Stimulated activated naive CD8-positive, alpha-beta T cell treated with anti-CD3 and anti-CD28 coated beads, Interleukin-15, amount 100 ng/mL, for 72 hours (primary cell): ENCODE measurements at regions not wholly inside any gene's neighbourhood (a gene's known extent, or its start where the extent isn't known, plus 50 kb on each side); places are given as distances from the start of the nearest gene placed in this dataset.

Source experiments
- ATAC-seq: fragments of 150-1000 bp; cut with Tn5 transposase; 2 replicates; pipeline ENCODE4 v1.10.0; 2021; ENCODE audit warnings: mild to moderate bottlenecking, moderate library complexity
- DNase-seq, 2 donors: peaks; one replicate each; pipeline ENCODE4 v3.0.0; 2021 to 2022
- H3K27ac Mint-ChIP-seq, 2 donors: one replicate each; pipeline ENCODE4 v1.8.0; 2022; ENCODE audit warnings: mild to moderate bottlenecking in 2 of 2, mixed read lengths in 2 of 2, moderate library complexity in 2 of 2
- H3K27me3 Mint-ChIP-seq: one replicate; pipeline ENCODE4 v1.8.0; 2022; ENCODE audit warnings: mixed read lengths
- H3K4me1 Mint-ChIP-seq: one replicate; pipeline ENCODE4 v1.8.0; 2022; ENCODE audit warnings: mild to moderate bottlenecking, mixed read lengths
- H3K4me3 Mint-ChIP-seq, 2 donors: one replicate each; pipeline ENCODE4 v1.8.0; 2022; ENCODE audit warnings: mild to moderate bottlenecking in 2 of 2, mixed read lengths in 2 of 2, moderate library complexity in 1 of 2
- H3K9me3 Mint-ChIP-seq, 2 donors: one replicate each; pipeline ENCODE4 v1.8.0; 2022; ENCODE audit warnings: mixed read lengths in 2 of 2

DNA sequence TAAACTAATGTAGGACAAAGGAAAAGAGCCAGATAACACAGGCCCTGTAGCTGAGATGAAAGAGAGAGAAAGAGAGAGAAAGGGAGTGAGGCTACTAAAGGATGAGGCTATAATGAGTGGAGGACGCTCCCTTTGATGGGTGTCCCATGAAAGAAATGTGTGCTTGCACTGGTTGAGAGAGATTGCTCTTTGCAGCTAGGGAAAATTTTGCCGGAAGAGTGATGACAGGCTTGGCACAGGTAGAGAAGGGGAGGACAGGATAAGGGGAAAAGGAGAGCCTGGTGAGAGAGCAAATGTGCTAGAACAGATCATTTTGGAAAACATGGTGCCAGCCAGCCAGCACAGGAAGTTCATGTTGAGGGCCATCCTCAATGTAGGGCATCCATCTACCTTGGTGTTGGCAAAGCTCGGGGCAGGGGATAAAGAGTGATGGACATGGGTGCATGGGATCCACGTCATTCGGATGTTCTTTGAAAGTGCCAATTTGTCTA is 248.6 kb downstream of the BTG1 start:
- DNase-seq = no peak
- Mint-ChIP-seq H3K4me3 (no peak overlapping the region), H3K27me3 (no peaks in the 10 kb centered on the region), H3K4me1 (peaks cover 12% of the 10 kb centered on the region), H3K27ac (no peak overlapping the region), H3K9me3 (peaks cover 19 to 25% of the 10 kb centered on the region in 2 donors)
- no peak for ATAC-seq

GRCh38 chr12:91896286-91897024 is 249.2 kb downstream of the BTG1 start:
- ATAC-seq (no peak), DNase-seq (no peak)
- H3K4me1 Mint-ChIP-seq = peaks cover 12% of the 10 kb centered on the region
- no peak overlapping the region for H3K27ac Mint-ChIP-seq
- no peaks in the 10 kb centered on the region for H3K27me3 Mint-ChIP-seq
- peaks cover 14 to 19% of the 10 kb centered on the region in 2 donors for H3K9me3 Mint-ChIP-seq
- H3K4me3 Mint-ChIP-seq = no peak overlapping the region

- H3K4me1 Mint-ChIP-seq = peaks cover 5% of the 10 kb centered on the region
- H3K9me3 Mint-ChIP-seq = peaks cover 6 to 9% of the 10 kb centered on the region in 2 donors
- H3K4me3 Mint-ChIP-seq = no peak overlapping the region
- no peak for DNase-seq
- no peaks in the 10 kb centered on the region for H3K27me3 Mint-ChIP-seq
- no peak overlapping the region for H3K27ac Mint-ChIP-seq
- ATAC-seq = no peak
These were observed 250.7 kb downstream of the BTG1 start for GRCh38 chr12:91894911-91895310.

- peaks cover 6 to 9% of the 10 kb centered on the region in 2 donors for H3K9me3 Mint-ChIP-seq
- no peaks in the 10 kb centered on the region for H3K27me3 Mint-ChIP-seq
- ATAC-seq = no peak
- no peak overlapping the region for H3K4me3 Mint-ChIP-seq
- DNase-seq = no peak
- H3K27ac Mint-ChIP-seq = no peak overlapping the region
- H3K4me1 Mint-ChIP-seq = peaks cover 5% of the 10 kb centered on the region
These were observed 252.2 kb downstream of the BTG1 start for GRCh38 chr12:91893476-91893875.

DNA sequence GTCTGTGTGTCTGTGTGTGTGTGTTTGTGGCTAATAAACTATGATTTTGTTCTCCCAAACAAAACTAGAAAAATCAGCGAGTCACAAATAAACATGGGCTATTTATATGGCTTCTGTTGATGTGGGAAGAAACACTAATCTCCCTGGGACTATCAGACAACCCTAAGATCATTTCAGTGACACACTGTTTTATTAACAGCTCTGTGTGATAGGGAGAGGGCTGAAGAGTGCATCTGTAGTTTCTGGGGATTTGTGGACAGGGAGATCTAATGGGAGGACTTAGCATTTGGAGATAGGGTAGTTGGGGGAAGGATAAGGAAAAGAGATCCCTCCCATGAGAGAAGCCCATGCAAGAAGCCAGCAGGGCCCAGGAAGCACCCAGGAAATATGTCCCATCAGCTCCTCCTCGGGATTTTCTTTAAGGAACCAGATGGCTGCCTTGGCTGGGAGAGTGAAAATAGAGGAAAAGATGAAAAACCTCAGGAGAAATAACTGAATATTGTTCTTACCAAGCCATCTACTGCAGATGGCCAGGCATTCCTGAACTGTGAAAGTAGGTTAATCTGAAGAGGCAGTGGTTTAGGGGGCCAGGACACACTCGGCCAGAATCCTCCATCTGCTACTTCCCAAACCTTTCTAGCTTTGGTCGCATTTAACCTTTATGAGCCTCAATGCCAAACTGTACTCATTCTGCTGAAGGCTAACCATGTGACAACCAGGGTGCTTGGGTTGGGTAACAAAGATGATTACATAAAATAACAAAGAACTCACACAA is 253.4 kb downstream of the BTG1 start:
- no peak overlapping the region for H3K27ac Mint-ChIP-seq
- no peak for ATAC-seq
- H3K9me3 Mint-ChIP-seq = peaks cover 6 to 8% of the 10 kb centered on the region in 2 donors
- no peaks in the 10 kb centered on the region for H3K27me3 Mint-ChIP-seq
- no peak overlapping the region for H3K4me3 Mint-ChIP-seq
- H3K4me1 Mint-ChIP-seq = peaks cover 5% of the 10 kb centered on the region
- no peak for DNase-seq

DNA sequence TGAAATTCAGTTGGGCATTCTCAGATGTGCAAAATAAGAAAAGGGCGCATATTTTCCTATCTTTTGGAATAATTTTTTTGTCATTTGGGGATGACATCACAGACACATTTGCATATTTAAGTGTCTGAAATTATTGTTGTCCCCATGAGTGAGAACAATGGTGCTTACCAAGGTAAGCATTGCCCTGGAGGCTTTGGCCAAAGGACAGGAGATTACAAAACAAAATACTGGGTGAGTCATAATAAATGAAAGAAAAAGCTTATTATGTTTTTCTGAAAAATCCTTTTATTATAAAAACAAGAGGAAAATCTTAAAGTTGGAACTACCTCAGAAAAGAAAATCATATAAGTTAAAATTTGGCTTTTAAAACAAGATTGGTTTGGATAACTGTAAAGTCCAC is 254.9 kb downstream of the BTG1 start:
- Mint-ChIP-seq H3K27me3 (no peaks in the 10 kb centered on the region), H3K4me1 (peaks cover 5% of the 10 kb centered on the region), H3K4me3 (no peak overlapping the region), H3K27ac (no peak overlapping the region), H3K9me3 (no peaks in the 10 kb centered on the region)
- DNase-seq = no peak
- ATAC-seq = no peak

GRCh38 chr12:91889910-91890309 is 255.7 kb downstream of the BTG1 start:
- ATAC-seq (no peak), DNase-seq (no peak)
- Mint-ChIP-seq H3K27me3 (no peaks in the 10 kb centered on the region), H3K4me3 (no peak overlapping the region), H3K27ac (no peak overlapping the region), H3K9me3 (no peaks in the 10 kb centered on the region), H3K4me1 (peaks cover 5% of the 10 kb centered on the region)

DNA sequence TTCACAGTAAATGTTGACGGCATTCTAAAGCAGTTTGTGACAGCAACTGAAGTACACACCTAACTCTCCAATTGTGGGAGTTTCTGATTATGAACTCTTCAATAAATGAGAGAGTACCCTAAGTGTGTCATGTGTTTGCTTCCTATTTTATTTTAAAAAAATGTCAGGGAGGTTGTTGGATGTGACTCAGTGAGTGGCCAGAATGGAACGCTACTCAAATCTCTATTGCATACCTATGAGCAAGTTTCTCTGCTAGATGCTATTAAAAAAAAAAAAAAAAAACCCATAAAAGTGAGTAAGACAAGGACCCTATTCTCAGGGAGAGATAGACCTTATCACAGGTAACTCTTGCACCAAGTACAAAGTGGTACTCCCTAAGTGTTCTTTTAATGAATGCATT is 256.6 kb downstream of the BTG1 start:
- no peaks in the 10 kb centered on the region for H3K27me3 Mint-ChIP-seq
- no peak overlapping the region for H3K27ac Mint-ChIP-seq

DNA sequence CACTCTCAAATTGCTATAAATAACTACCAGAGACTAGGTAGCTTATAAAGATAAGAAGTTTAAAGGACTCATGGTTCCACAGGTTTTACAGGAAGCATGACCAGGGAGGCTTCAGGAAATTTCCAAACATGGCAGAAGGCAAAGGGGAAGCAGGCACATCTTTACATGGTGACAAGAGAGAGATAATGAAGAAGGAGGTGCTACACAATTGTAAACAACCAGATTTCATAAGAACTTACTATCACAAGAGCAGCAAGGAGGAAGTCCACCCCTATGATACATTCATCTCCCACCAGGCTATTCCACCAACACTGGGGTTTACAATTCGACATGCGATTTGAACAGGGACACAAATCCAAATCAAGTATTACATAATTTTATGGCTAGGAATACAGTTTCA is 257.7 kb downstream of the BTG1 start:
- Mint-ChIP-seq H3K4me3 (no peak overlapping the region), H3K27me3 (no peaks in the 10 kb centered on the region), H3K27ac (no peak overlapping the region), H3K4me1 (no peaks in the 10 kb centered on the region), H3K9me3 (no peaks in the 10 kb centered on the region)
- ATAC-seq (no peak), DNase-seq (no peak)

More for the DNA sequence above, 256.6 kb downstream of the BTG1 start:
- ATAC-seq (no peak), DNase-seq (no peak)
- no peak overlapping the region for H3K4me3 Mint-ChIP-seq
- H3K9me3 Mint-ChIP-seq = no peaks in the 10 kb centered on the region
- peaks cover 5% of the 10 kb centered on the region for H3K4me1 Mint-ChIP-seq

GRCh38 chr12:91885851-91886731 is 259.6 kb downstream of the BTG1 start:
- DNase-seq (no peak), ATAC-seq (no peak)
- Mint-ChIP-seq H3K27ac (no peak overlapping the region), H3K4me3 (no peak overlapping the region), H3K4me1 (no peaks in the 10 kb centered on the region), H3K27me3 (no peaks in the 10 kb centered on the region), H3K9me3 (no peaks in the 10 kb centered on the region)

DNA sequence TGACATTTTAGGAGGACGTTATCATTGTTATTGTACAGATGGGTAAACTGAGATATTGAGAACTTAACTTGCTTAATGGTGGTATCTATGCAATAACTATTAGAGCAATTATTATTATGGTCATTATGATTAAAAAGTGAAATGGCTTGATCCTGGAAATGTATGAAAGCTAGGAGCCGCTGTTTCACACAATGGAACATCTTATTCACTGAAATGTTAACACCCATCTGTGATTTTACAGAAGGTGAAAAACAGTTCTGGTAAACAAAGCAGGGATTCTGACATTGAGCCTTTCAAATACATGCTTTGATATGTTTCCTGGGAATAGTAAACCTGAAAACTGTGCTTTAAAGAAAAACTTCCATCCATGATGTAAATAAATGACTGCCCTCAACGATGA is 261.4 kb downstream of the BTG1 start:
- Mint-ChIP-seq H3K4me3 (no peak overlapping the region), H3K27ac (no peak overlapping the region), H3K9me3 (no peaks in the 10 kb centered on the region), H3K4me1 (peaks cover 18% of the 10 kb centered on the region), H3K27me3 (no peaks in the 10 kb centered on the region)
- ATAC-seq (no peak), DNase-seq (no peak)

GRCh38 chr12:91883811-91884210 is 261.8 kb downstream of the BTG1 start:
- H3K4me1 Mint-ChIP-seq = peaks cover 18% of the 10 kb centered on the region
- no peak overlapping the region for H3K27ac Mint-ChIP-seq
- DNase-seq = no peak
- no peak for ATAC-seq
- H3K4me3 Mint-ChIP-seq = no peak overlapping the region
- H3K9me3 Mint-ChIP-seq = no peaks in the 10 kb centered on the region
- no peaks in the 10 kb centered on the region for H3K27me3 Mint-ChIP-seq

DNA sequence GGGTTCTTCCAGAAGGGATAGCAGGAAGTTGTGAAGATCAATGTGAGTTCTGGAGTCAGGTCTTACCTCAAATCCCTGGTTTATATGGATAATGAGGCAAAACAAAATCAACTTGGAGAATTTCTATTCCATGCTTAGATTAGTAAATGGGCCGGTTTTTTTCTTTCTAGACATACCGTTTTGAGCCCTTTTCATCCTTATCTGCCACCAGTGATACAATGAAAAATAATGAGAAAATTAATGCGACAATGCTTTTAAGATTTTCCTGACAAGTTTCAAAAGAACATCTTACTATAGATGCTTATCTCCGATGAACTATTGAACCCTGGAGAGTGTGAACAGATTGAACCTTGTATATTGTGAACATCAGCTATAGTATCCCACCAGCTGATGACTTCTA is 262.7 kb downstream of the BTG1 start:
- ATAC-seq (no peak), DNase-seq (no peak)
- H3K9me3 Mint-ChIP-seq = no peaks in the 10 kb centered on the region
- H3K27ac Mint-ChIP-seq = no peak overlapping the region
- H3K4me1 Mint-ChIP-seq = peaks cover 23% of the 10 kb centered on the region
- H3K27me3 Mint-ChIP-seq = no peaks in the 10 kb centered on the region
- no peak overlapping the region for H3K4me3 Mint-ChIP-seq

GRCh38 chr12:91880528-91880927 is 265.1 kb downstream of the BTG1 start:
- no peaks in the 10 kb centered on the region for H3K27me3 Mint-ChIP-seq
- no peak for DNase-seq
- no peak overlapping the region for H3K4me3 Mint-ChIP-seq
- ATAC-seq = no peak
- peaks cover 47% of the 10 kb centered on the region for H3K4me1 Mint-ChIP-seq
- peaks cover 0 to 10% of the 10 kb centered on the region in 2 donors for H3K9me3 Mint-ChIP-seq
- no peak overlapping the region for H3K27ac Mint-ChIP-seq

GRCh38 chr12:91877456-91878235 is 268.0 kb downstream of the BTG1 start:
- DNase-seq (peak; percentile 28 to 57), ATAC-seq (peak; percentile 62)
- H3K27ac Mint-ChIP-seq = peak overlapping the region; percentile 97 to 98
- peak overlapping the region; percentile 80 to 85 for H3K4me3 Mint-ChIP-seq
- no peaks in the 10 kb centered on the region for H3K27me3 Mint-ChIP-seq
- H3K9me3 Mint-ChIP-seq = peaks cover 0 to 14% of the 10 kb centered on the region in 2 donors
- H3K4me1 Mint-ChIP-seq = peaks cover 58% of the 10 kb centered on the region
